ENCODE measurements at regions not wholly inside any gene's neighbourhood (a gene's known extent, or its start where the extent isn't known, plus 50 kb on each side); places are given as distances from the start of the nearest gene placed in this dataset.
"Not testable (repeated sequence)": the region's sequence is repeated elsewhere in the genome, so short reads cannot be mapped to it uniquely, and the experiment has no call there.

GRCh38 chr11:38543311-38543710 is 1945.3 kb upstream of the RAG2 start:
- no peak for DNase-seq

GRCh38 chr11:38538866-38539680 is 1941.0 kb upstream of the RAG2 start:
- no peak for DNase-seq

- no peak for DNase-seq
These were observed 1932.2 kb upstream of the RAG2 start for GRCh38 chr11:38530226-38530625.

- no peak for DNase-seq
These were observed 1926.9 kb upstream of the RAG2 start for GRCh38 chr11:38524945-38525344.

- DNase-seq = no peak
These were observed 1920.0 kb upstream of the RAG2 start for GRCh38 chr11:38517991-38518390.

GRCh38 chr11:38512830-38513229 is 1914.8 kb upstream of the RAG2 start:
- DNase-seq = not testable (repeated sequence)

GRCh38 chr11:38510041-38510440 is 1912.0 kb upstream of the RAG2 start:
- DNase-seq = no peak

GRCh38 chr11:38503876-38504275 is 1905.8 kb upstream of the RAG2 start:
- no peak for DNase-seq

GRCh38 chr11:38498721-38499120 is 1900.7 kb upstream of the RAG2 start:
- DNase-seq = no peak

- DNase-seq = no peak
These were observed 1894.0 kb upstream of the RAG2 start for GRCh38 chr11:38491986-38492385.

GRCh38 chr11:38481391-38481790 is 1883.4 kb upstream of the RAG2 start:
- DNase-seq = no peak

GRCh38 chr11:38476808-38477575 is 1879.0 kb upstream of the RAG2 start:
- no peak for DNase-seq

- no peak for DNase-seq
These were observed 1863.7 kb upstream of the RAG2 start for GRCh38 chr11:38461751-38462150.

GRCh38 chr11:38460896-38461295 is 1862.9 kb upstream of the RAG2 start:
- DNase-seq = no peak

- DNase-seq = no peak
These were observed 1862.4 kb upstream of the RAG2 start for GRCh38 chr11:38460429-38460828.

- DNase-seq = no peak
These were observed 1858.3 kb upstream of the RAG2 start for GRCh38 chr11:38456371-38456770.

- DNase-seq = no peak
These were observed 1850.2 kb upstream of the RAG2 start for GRCh38 chr11:38448284-38448683.

GRCh38 chr11:38446336-38446735 is 1848.3 kb upstream of the RAG2 start:
- DNase-seq = no peak

- DNase-seq = no peak
These were observed 1840.1 kb upstream of the RAG2 start for GRCh38 chr11:38438091-38438490.

- no peak for DNase-seq
These were observed 1827.5 kb upstream of the RAG2 start for GRCh38 chr11:38425578-38425977.

- DNase-seq = no peak
These were observed 1825.0 kb upstream of the RAG2 start for GRCh38 chr11:38423042-38423441.

GRCh38 chr11:38416141-38416540 is 1818.1 kb upstream of the RAG2 start:
- no peak for DNase-seq

- DNase-seq = no peak
These were observed 1813.1 kb upstream of the RAG2 start for GRCh38 chr11:38411149-38411548.

GRCh38 chr11:38402063-38402462 is 1804.0 kb upstream of the RAG2 start:
- DNase-seq = no peak

Data from NCI-H1694 (cell line).